Nephron progenitor cell (in vitro differentiated cells): ENCODE measurements at regions not wholly inside any gene's neighbourhood (a gene's known extent, or its start where the extent isn't known, plus 50 kb on each side); places are given as distances from the start of the nearest gene placed in this dataset.

ENCODE experiments used
- DNase-seq: peaks from one replicate; pipeline ENCODE4 v3.0.0; 2021
- H3K27ac Mint-ChIP-seq: 2 replicates; pipeline ENCODE4 v1.8.0; 2021; ENCODE audit warnings: mild to moderate bottlenecking, moderate library complexity, mixed read lengths
- H3K27me3 Mint-ChIP-seq: 2 replicates; pipeline ENCODE4 v1.8.0; 2021; ENCODE audit warnings: mild to moderate bottlenecking, low read depth, mixed read lengths; ENCODE audit not compliant: poor library complexity
- H3K36me3 Mint-ChIP-seq: 2 replicates; pipeline ENCODE4 v1.8.0; 2021; ENCODE audit warnings: low read depth, mixed read lengths
- H3K4me1 Mint-ChIP-seq: 2 replicates; pipeline ENCODE4 v1.8.0; 2021; ENCODE audit warnings: mixed read lengths
- H3K4me3 Mint-ChIP-seq: 2 replicates; pipeline ENCODE4 v1.8.0; 2021; ENCODE audit warnings: mild to moderate bottlenecking, moderate library complexity, mixed read lengths
- H3K9me3 Mint-ChIP-seq: 2 replicates; pipeline ENCODE4 v1.8.0; 2021; ENCODE audit warnings: mild to moderate bottlenecking, moderate library complexity, mixed read lengths
- TF ChIP-seq, protein P1 (sequence below): fragments of 200-600 bp; sonication (generic); IDR thresholded peaks from 2 replicates; pipeline ENCODE4 v1.5.0; 2021; ENCODE audit warnings: antibody characterized with exemption

DNA sequence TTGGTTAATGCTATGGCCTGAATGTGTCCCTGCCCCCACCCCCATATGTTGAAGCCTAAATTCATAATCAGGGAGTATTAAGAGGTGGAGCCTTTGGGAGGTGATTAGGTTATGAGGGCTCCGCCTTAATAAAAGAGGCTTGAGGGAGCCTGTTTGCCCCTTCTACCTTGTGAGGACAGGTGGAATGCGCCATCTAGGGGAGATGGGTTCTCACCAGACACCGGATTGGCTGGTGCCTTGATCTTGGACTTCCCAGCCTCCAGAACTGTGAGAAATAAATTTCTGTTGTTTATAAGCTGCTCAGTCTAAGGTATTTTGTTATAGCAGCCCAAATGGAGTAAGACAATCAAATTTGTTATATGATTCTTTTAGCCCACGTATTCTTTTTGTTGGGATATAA lies 148.3 kb downstream of the PTCSC3 start:
- no peak for DNase-seq
- Mint-ChIP-seq H3K4me1 (no peaks in the 10 kb centered on the region), H3K36me3 (no peaks in the 10 kb centered on the region), H3K9me3 (no peaks in the 10 kb centered on the region), H3K27me3 (no peaks in the 10 kb centered on the region), H3K27ac (no peak overlapping the region), H3K4me3 (no peak overlapping the region)
- TF ChIP-seq, protein P1, sequence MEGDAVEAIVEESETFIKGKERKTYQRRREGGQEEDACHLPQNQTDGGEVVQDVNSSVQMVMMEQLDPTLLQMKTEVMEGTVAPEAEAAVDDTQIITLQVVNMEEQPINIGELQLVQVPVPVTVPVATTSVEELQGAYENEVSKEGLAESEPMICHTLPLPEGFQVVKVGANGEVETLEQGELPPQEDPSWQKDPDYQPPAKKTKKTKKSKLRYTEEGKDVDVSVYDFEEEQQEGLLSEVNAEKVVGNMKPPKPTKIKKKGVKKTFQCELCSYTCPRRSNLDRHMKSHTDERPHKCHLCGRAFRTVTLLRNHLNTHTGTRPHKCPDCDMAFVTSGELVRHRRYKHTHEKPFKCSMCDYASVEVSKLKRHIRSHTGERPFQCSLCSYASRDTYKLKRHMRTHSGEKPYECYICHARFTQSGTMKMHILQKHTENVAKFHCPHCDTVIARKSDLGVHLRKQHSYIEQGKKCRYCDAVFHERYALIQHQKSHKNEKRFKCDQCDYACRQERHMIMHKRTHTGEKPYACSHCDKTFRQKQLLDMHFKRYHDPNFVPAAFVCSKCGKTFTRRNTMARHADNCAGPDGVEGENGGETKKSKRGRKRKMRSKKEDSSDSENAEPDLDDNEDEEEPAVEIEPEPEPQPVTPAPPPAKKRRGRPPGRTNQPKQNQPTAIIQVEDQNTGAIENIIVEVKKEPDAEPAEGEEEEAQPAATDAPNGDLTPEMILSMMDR: no peak

DNA sequence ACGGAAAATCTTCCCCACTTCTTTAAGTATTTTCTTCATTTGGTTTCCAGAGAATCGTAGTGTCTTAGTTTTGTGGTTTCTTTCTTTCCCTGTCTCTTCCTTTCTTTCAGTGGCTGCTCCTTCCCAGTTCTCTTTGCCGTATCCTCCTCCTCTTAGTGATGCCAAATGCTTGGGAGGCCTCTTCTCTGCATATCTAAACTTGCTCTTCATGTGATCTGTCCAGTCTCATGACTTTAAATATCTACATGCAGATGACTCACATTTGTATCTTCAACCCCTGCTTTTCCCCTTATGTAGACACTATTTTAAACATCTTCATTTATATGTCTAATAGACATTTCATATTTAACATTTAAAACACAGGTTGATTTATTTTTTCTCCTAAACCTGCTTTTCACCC lies 149.2 kb downstream of the PTCSC3 start:
- TF ChIP-seq, protein P1: no peak
- no peaks in the 10 kb centered on the region for H3K36me3 Mint-ChIP-seq
- no peaks in the 10 kb centered on the region for H3K4me1 Mint-ChIP-seq
- H3K4me3 Mint-ChIP-seq: no peak overlapping the region
- no peak for DNase-seq
- peaks cover 8% of the 10 kb centered on the region for H3K27me3 Mint-ChIP-seq
- H3K27ac Mint-ChIP-seq: no peak overlapping the region
- no peaks in the 10 kb centered on the region for H3K9me3 Mint-ChIP-seq

DNA sequence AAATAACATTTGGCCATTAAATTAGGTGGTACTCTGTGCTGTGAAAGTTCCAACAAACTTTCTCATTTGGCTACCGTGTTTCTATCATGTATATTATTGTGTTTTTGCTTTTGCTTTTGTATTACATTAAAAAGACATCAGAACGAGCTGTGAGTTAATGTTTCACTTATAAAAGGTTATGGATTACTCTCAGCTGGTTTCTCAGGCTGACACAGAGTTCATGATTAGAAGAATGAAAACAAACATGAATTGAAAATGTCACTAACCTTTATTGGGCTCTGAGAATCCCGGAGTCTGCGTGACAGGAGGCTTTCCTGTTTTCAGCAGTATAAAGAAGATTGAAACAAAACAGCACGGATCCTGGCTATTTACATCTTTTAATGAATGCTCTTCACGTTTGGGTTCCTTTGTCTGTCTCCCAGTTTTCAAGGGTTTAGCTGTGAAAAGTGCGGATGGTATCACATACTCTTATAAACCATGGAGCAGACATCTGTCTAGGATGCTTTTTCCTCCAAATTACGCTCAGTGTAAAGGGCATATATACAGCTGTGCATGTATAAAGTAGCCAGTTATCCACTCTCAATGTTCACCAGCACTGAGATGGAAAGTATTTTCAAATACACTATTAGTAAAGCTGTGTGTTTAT lies 153.6 kb downstream of the PTCSC3 start:
- no peak overlapping the region for H3K27ac Mint-ChIP-seq
- no peak overlapping the region for H3K4me3 Mint-ChIP-seq
- TF ChIP-seq, protein P1: no peak
- H3K27me3 Mint-ChIP-seq: peaks cover 15% of the 10 kb centered on the region
- H3K36me3 Mint-ChIP-seq: no peaks in the 10 kb centered on the region
- H3K9me3 Mint-ChIP-seq: no peaks in the 10 kb centered on the region
- no peaks in the 10 kb centered on the region for H3K4me1 Mint-ChIP-seq
- no peak for DNase-seq

DNA sequence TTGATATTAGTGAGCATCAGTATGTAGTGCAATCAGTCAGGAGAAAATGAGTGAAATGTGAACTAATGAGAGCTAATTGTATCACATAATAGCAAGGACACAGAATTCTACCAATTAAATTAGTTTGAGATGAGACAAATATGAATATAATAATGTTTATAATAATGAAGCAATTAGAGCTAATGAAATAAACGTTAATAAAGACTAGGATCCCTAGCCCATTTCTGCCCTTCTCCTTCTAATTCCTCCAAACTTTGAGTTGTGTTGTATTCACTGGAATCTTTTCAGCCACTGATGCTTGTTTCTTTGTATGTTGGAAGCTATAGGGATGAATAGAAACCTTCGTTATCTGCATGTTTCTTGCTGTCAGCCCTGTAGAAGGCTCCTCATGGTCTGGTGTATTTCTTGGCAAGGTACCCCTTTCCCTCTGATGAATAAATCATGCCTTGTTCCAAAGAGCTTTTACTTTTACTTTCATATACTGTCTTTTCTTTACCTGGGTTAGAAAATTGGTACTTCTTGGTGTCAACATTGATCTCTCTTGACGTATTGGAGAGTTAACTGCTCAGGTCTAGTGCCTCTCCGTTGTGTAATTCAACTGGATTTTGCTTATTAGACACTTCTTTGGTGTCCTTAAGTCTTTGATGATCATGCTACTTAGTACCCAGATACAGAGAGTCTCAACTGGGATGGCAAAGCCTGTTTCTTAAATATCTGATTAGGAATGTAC lies 154.8 kb downstream of the PTCSC3 start:
- peaks cover 15% of the 10 kb centered on the region for H3K27me3 Mint-ChIP-seq
- no peak overlapping the region for H3K4me3 Mint-ChIP-seq
- DNase-seq: no peak
- TF ChIP-seq, protein P1: no peak
- H3K9me3 Mint-ChIP-seq: no peaks in the 10 kb centered on the region
- H3K4me1 Mint-ChIP-seq: no peaks in the 10 kb centered on the region
- no peaks in the 10 kb centered on the region for H3K36me3 Mint-ChIP-seq
- H3K27ac Mint-ChIP-seq: no peak overlapping the region

DNA sequence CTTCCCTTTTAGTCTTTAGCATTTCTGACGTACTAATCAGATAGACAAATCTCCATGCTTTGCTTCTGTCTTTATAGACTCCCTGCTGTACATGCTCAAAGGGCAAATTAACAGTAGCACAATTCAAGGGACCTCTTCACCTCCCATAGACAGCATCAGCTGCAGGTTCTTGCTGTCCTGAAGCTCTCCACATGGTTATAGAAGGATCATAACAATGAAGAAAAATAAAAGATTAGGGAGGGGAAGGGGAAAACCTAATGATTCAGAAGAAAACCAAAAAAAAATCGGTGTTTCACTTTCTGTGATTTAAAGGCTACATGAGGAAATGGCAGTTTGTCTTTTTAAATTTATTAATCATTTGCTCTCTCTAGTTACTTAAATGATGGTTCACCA lies 155.5 kb downstream of the PTCSC3 start:
- peaks cover 5% of the 10 kb centered on the region for H3K4me1 Mint-ChIP-seq
- peaks cover 15% of the 10 kb centered on the region for H3K27me3 Mint-ChIP-seq
- TF ChIP-seq, protein P1: no peak
- H3K27ac Mint-ChIP-seq: no peak overlapping the region
- DNase-seq: no peak
- no peaks in the 10 kb centered on the region for H3K9me3 Mint-ChIP-seq
- no peak overlapping the region for H3K4me3 Mint-ChIP-seq
- no peaks in the 10 kb centered on the region for H3K36me3 Mint-ChIP-seq
